GM19043 (cell line): ENCODE measurements at regions not wholly inside any gene's neighbourhood (a gene's known extent, or its start where the extent isn't known, plus 50 kb on each side); places are given as distances from the start of the nearest gene placed in this dataset.

Experiments used
- ATAC-seq: cut with Tn5 transposase; IDR thresholded peaks from one replicate; pipeline ENCODE4 v1.9.1; 2021; ENCODE audit warnings: low read depth; ENCODE audit not compliant: unreplicated experiment

DNA sequence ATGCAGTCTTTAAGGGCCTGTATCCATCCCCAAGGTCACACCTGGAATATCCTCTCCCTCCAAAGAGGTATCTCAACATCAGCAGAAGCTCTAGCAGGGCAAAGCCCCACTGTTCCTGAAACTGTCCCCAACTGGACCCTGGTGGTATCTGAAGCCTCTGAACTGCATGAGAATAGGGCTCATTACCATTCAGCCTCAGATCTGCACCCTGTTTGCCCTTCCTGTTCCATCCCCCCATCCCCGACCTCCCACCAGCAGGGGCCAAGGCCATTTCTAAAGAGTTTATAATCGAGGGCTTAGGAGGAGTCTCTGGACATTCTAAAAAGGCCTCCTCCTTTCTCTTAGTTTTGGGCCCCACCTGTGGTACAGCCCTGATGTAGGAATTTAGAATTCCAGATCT, 74.0 kb upstream of the THY1 start:
- no peak for ATAC-seq

DNA sequence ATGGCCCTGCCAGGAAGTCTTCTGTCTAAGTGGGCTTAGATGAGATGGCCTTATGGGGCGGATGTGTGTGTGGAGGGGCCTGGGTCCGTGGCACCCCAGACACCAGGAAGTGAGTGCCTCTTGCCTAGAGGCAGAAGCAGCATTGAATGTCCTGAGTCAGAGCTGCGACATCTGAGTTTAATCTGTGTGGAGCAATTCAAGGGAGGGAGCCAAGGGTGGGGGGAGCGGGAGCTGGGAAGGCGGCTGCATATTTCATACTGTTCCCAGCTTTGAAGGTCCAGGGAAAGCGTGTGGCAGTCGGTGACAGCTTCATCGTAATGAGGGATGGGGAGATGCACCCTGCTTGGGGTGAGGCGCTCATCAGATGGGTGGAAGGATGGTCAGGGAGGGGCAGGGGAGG, 73.5 kb upstream of the THY1 start:
- ATAC-seq: no peak

- ATAC-seq: no peak
Observed at GRCh38 chr11:119493712-119494111, 70.7 kb upstream of the THY1 start.

- no peak for ATAC-seq
Observed at GRCh38 chr11:119491753-119492510, 69.0 kb upstream of the THY1 start.

DNA sequence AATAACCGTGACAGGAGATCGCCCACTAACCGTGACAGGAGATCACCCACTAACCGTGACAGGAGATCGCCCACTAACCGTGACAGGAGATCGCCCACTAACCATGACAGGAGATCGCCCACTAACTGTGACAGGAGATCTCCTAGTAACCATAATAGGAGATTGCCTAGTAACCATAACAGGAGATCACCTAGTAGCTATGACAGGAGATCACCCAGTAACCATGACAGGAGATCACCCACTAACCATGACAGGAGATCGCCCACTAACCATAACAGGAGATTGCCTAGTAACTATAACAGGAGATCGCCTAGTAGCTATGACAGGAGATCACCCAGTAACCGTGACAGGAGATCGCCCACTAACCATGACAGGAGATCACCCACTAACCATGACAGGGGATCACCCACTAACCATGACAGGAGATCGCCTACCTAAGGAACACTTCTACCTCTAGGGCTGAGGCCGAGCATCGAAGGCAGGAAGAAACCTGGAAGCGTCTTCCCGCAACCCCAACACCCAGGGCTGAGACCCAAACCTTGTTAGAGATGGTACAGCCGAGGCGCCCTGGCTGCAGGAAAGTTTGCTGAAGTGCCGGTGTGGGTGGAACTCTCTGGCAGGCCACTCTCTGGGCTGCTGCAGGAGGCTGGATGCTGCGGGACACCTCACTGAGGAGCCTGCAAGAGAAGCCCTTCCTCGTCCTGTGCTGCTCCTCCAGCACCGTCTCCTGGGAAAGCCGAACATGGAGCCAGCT, 67.5 kb upstream of the THY1 start:
- no peak for ATAC-seq

- ATAC-seq: no peak
Observed at GRCh38 chr11:119489087-119489486, 66.1 kb upstream of the THY1 start.

GRCh38 chr11:119488256-119488995, 65.5 kb upstream of the THY1 start:
- no peak for ATAC-seq

DNA sequence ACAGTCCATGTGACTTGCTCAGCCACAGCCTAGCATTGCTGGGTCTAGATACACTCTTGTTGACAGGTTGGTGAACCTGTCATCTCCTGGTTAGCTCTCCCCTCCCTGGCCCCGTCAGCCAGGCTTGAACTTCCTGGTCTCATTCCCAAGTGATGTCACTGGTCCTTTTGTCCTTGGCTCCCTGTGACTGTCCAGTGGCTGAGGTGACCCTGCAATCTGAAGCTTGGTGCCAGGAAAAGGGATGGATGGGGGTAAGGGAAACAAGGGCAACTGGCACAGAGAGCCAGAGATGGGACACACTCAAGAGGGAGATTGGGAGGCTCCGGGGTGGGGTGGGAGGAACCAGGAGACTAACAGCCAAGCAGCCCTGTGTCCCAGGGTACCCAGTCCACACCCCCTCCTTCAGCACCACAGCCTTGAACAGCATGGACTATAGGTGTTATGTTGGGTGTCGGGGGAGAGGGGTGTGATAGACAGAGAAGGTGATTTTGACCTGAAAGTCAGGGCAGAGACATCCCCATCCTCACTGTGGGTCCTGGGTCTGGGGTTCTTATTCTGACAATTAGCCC, 63.8 kb upstream of the THY1 start:
- ATAC-seq: no peak

DNA sequence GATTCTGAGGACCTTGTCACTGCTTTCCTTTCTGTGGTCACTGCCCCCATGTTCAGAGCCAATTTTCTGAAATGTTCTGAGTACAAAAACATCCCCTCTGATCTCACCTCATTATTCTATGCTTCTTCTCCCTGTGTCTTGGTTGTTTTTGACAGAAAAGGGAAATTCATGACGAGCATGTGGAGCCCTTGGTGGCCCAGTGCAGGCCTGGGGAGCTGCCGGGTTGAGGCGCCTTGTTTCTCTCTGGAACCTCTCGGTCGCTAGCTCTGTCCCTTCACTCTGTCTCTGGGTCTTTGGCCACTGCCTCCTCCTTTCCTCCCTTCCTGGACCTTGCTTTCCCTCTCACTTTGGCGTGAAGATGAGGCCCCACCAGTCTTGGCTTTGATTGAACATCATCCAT, 63.0 kb upstream of the THY1 start:
- no peak for ATAC-seq

DNA sequence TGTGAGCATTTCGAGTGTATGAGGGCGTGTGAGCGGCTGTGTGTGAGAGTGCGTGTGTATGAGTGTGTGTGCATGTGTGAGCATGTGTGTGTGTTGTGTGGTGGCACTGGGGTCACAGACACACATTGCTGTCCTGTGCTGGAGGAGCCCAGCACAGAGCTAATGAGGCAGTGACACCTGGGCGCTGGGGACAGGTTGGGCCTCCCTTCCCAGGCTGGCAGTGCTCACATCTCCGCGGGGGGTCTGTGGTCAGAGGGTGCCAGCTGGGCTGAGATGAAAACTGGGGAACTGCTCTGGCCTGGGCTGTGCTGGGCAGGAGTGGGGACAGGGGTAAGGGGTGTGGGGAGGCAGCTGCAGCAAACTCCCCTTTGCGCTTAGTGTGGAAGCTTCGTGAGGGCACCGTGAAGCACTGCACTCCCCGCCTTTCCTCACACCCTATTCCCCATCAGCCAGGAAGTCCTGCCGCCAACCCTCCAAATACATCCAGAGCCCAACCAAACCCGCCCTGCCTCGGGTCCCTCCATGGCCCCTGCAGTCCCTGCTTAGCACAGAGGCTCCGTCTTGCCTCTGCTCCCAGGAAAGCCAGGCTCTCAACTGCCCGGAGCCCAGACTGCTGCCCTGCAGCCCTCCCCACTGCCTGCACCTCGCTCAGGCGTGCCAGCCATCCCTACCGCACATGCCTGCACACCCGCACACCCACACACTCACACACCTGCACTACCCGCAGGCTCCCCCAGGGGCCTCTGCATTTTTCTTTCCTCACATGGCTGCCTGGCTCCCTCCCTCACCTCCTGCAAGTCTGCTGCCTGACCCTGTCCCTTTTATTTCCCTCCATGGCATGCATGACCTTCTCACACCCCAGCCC, 62.0 kb upstream of the THY1 start:
- no peak for ATAC-seq

- no peak for ATAC-seq
Observed at GRCh38 chr11:119483881-119484371, 61.0 kb upstream of the THY1 start.

- no peak for ATAC-seq
Observed at GRCh38 chr11:119483341-119483880, 60.4 kb upstream of the THY1 start.

DNA sequence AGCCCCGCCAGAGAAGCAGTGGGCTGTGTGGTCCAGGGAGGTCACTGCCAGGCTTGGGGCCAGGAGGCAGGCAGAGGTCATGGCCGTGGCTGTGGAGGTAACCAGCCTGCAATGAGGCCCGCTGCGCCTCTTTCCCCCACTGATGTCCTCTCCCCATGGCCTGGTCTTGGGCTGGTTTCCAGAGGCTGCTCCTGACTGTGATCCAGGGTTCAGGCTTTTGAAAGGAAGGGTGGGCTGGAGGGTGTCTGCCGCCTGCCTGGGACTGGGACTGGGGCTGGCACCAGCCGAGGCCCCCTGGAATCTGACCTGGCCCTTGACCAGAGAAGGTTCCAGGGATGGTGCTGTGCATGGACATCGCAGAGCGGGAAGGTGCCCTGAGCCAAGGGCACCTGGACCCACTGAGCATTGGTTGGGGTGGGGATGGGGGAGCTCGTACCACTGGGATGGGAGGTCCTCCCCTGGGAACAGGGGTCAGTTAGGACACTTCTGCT, 59.6 kb upstream of the THY1 start:
- no peak for ATAC-seq

DNA sequence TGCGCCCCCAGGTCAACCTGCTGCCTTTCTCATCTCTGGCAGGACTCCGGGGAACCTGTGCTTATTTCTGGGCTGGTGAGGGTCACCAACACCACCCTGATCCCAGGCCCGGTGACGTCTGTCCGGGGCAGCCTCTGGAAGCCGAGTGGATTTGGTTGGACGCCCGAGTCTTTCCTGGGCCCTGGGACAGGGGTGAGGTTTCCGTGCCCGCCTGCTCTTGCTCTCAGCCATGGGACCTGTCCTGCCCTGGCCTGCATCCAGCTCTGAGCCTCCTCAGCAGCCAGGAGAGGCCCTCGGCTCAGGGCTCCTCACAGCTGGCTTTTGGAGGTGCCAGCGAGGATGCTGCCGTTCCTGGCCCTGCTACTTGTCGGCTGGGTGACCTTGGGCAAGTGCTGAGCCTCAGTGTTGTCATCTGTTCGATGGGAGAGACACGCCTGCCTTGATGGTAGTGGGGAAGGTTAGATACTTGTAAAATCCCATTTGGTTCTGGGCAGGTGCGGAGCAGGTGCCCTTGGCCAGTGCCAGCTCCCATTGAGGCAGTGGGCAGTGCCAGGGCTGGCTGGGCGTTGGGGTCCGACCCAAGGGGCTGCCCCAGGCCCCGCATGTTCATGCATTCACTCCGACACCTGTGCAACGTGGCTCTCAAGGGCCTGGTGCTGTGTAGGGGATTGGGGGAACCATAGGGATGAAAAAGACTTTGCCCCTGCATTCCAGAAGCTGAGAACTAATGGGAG, 58.9 kb upstream of the THY1 start:
- ATAC-seq: no peak

- ATAC-seq: no peak
Observed at GRCh38 chr11:119481021-119481666, 58.2 kb upstream of the THY1 start.

DNA sequence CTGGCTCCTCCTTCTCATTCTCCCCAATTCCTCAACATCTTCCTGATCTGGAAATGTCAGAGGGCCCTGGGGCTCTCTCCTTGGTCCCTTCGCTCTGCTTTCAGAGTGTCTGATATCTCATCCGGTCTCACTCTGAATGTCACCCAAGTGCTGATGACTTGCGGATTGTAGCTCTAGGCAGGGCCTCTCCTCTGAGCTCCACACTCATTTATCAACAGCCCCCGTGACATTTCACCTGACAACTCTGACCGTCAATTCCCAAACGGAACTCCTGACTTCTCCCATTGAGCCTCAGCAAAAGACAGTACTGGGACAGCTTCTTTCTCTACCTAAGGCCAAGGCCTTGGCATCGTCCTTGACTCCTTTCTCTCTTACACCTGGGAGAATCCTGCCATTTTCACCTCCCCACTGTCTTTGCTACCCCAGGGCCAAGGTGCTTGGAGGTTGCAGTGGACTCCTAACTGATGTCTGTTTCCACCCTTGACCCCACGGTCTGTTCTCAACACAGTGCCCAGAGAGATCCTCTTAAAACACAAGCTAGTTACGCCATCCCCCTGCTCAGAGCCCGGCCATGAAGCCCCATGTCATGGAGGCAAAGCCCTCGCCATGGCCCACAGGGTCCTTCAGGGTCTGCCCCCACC, 57.5 kb upstream of the THY1 start:
- ATAC-seq: no peak

DNA sequence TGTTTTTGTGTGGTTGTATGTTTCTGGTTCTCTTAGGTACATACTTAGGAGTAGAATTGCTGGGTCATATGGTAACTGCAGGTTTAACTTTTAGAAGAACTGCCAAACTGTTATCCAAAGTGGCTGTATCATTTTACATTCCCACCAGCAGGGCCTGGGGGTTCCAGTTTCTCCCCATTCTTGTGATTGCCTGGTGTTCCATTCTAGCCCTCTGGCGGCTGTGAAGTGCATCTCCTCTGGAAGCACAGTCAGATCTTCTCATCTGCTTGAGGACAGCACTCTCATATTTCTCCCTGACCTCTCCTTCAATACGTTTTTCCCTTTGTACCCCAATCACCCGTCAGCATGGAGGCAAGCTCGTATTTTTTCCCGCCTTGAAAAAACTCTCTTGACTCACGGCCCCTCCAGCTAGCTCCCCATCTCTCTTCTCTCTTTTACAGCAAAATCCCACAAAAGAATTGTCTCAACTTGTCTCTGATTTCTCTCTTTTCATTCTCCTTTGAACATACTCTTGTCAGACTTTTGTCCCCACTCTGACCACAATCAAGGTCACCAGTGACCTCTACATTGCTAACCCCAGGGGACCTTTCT, 56.8 kb upstream of the THY1 start:
- ATAC-seq: no peak
